ENCODE measurements at regions not wholly inside any gene's neighbourhood (a gene's known extent, or its start where the extent isn't known, plus 50 kb on each side); places are given as distances from the start of the nearest gene placed in this dataset.

DNA sequence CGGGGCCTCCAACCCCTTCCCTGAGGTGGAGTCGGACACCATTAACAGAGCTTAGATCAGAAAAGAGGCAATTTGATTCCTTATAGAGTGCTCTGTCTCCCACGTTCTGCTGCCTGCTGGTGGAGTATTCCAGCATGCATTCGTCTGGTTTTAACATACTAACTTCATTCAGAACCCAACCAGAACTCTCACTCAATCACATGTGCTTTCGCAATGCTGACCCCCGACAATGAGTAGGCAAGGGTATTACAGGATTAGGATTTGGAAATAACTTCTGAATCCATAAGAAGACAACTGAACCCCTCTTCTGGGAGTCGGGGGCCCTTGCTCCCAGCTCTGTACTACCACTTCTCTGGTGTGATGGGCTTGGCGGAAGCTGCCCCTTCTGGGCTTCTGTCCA, 55.7 kb upstream of the HABP2 start:
- no peak for TF ChIP-seq JUN (IDR thresholded peaks at IDR 0.05; ENCODE audit: borderline replicate concordance, low read depth, low read length)
- TF ChIP-seq JUN (CRISPR knock-in tag; IDR thresholded peaks at IDR 0.05; ENCODE audit: borderline replicate concordance): no peak
- TF ChIP-seq FIP1L1 (IDR thresholded peaks at IDR 0.05; ENCODE audit: low read depth, low read length, poor library complexity, severe bottlenecking): no peak
- TF ChIP-seq CBX8 (IDR thresholded peaks at IDR 0.05; ENCODE audit: borderline replicate concordance, extremely low read depth, low read depth, low read length, poor library complexity, severe bottlenecking): no peak

All from K562 (cell line).